ENCODE measurements at regions not wholly inside any gene's neighbourhood (a gene's known extent, or its start where the extent isn't known, plus 50 kb on each side); places are given as distances from the start of the nearest gene placed in this dataset.

- TF ChIP-seq, protein P1, sequence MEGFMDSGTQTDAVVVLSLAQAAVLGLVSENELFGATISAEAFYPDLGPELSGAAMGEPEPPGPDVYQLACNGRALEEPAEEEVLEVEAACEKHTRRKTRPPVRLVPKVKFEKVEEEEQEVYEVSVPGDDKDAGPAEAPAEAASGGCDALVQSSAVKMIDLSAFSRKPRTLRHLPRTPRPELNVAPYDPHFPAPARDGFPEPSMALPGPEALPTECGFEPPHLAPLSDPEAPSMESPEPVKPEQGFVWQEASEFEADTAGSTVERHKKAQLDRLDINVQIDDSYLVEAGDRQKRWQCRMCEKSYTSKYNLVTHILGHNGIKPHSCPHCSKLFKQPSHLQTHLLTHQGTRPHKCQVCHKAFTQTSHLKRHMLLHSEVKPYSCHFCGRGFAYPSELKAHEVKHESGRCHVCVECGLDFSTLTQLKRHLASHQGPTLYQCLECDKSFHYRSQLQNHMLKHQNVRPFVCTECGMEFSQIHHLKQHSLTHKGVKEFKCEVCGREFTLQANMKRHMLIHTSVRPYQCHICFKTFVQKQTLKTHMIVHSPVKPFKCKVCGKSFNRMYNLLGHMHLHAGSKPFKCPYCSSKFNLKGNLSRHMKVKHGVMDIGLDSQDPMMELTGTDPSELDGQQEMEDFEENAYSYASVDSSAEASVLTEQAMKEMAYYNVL (CRISPR knock-in tag; IDR thresholded peaks at IDR 0.05; ENCODE audit: borderline replicate concordance) = no peak
- no peak for TF ChIP-seq ZNF572 (CRISPR knock-in tag; IDR thresholded peaks at IDR 0.05)
- TF ChIP-seq XBP1 (CRISPR knock-in tag; IDR thresholded peaks at IDR 0.05) = no peak
- TF ChIP-seq ZBTB2 (CRISPR knock-in tag; IDR thresholded peaks at IDR 0.05; ENCODE audit: low read depth) = no peak
- TF ChIP-seq SIX4 (CRISPR knock-in tag; IDR thresholded peaks at IDR 0.05) = peak; percentile 52; the same call in 1 of the 2 replicates
- TF ChIP-seq GATA4 (IDR thresholded peaks at IDR 0.05; ENCODE audit: borderline replicate concordance, low read depth) = no peak
- TF ChIP-seq ZNF432 (CRISPR knock-in tag; IDR thresholded peaks at IDR 0.05; ENCODE audit: borderline replicate concordance) = no peak
- TF ChIP-seq NFE2L2 (IDR thresholded peaks at IDR 0.05; ENCODE audit: low read length) = no peak
- peak; percentile 93 for TF ChIP-seq JUN (CRISPR knock-in tag; IDR thresholded peaks at IDR 0.05)
- peak; percentile 98 for TF ChIP-seq CEBPB (IDR thresholded peaks at IDR 0.05; ENCODE audit: borderline replicate concordance, low read depth, low read length)
- TF ChIP-seq PCBP2 (optimal IDR thresholded peaks at IDR 0.05; ENCODE audit: low read depth, low read length, poor library complexity, severe bottlenecking) = no peak
- no peak for TF ChIP-seq ZNF33B (CRISPR knock-in tag; IDR thresholded peaks at IDR 0.05)
- no peak for TF ChIP-seq ZNF550 (CRISPR knock-in tag; IDR thresholded peaks at IDR 0.05; ENCODE audit: borderline replicate concordance)
- TF ChIP-seq ATF3 (CRISPR knock-in tag; IDR thresholded peaks at IDR 0.05) = peak; percentile 83
- peak; percentile 20; the same call in 1 of the 2 replicates for TF ChIP-seq SALL1 (CRISPR knock-in tag; IDR thresholded peaks at IDR 0.05)
- peak; percentile 77 for TF ChIP-seq GATAD2A (CRISPR knock-in tag; IDR thresholded peaks at IDR 0.05)
- TF ChIP-seq KDM5A (IDR thresholded peaks at IDR 0.05; ENCODE audit: borderline replicate concordance, low read length) = no peak
- no peak for TF ChIP-seq DR1 (CRISPR knock-in tag; IDR thresholded peaks at IDR 0.05)
- no peak for TF ChIP-seq SYNCRIP (IDR thresholded peaks at IDR 0.05; ENCODE audit: insufficient read depth, low read depth, low read length)
- TF ChIP-seq ATF2 (CRISPR knock-in tag; IDR thresholded peaks at IDR 0.05) = peak; percentile 96
- no peak for TF ChIP-seq ZNF24 (IDR thresholded peaks at IDR 0.05)
- TF ChIP-seq CENPX (CRISPR knock-in tag; IDR thresholded peaks at IDR 0.05) = no peak
- TF ChIP-seq PAF1 (CRISPR knock-in tag; IDR thresholded peaks at IDR 0.05) = no peak
- TF ChIP-seq HHEX (CRISPR knock-in tag; IDR thresholded peaks at IDR 0.05) = no peak
- TF ChIP-seq ZNF703 (CRISPR knock-in tag; IDR thresholded peaks at IDR 0.05; ENCODE audit: borderline replicate concordance) = no peak
- no peak for TF ChIP-seq SMAD9 (CRISPR knock-in tag; IDR thresholded peaks at IDR 0.05)
- no peak for TF ChIP-seq ZNF75D (CRISPR knock-in tag; IDR thresholded peaks at IDR 0.05; ENCODE audit: borderline replicate concordance)
Observed at GRCh38 chr14:103198131-103199105, 75.2 kb downstream of the TNFAIP2 start (continued).

Data from HepG2 (cell line).